Thymus (tissue), 11 donors: ENCODE measurements at regions not wholly inside any gene's neighbourhood (a gene's known extent, or its start where the extent isn't known, plus 50 kb on each side); places are given as distances from the start of the nearest gene placed in this dataset.

Experiments
- DNase-seq, 9 donors: peaks; one replicate each; pipeline ENCODE4 v3.0.0-alpha.2; 2013; ENCODE audit warnings: low spot score in 9 of 9, low read depth in 6 of 9, missing footprints in 1 of 9
- H3K27ac ChIP-seq, 2 donors: one replicate each; pipeline ENCODE4 v1.5.1; 2013; ENCODE audit warnings: control low read depth in 1 of 2, low read depth in 1 of 2, low read length in 1 of 2, mild to moderate bottlenecking in 1 of 2, moderate library complexity in 1 of 2
- H3K27me3 ChIP-seq, 2 donors: one replicate each; pipeline ENCODE4 v1.5.1; 2013; ENCODE audit warnings: low read length in 1 of 2; ENCODE audit not compliant: control insufficient read depth in 2 of 2, insufficient read depth in 1 of 2
- H3K36me3 ChIP-seq, 2 donors: one replicate each; pipeline ENCODE4 v1.5.1; 2013; ENCODE audit warnings: low read length in 1 of 2, mild to moderate bottlenecking in 1 of 2, moderate library complexity in 1 of 2; ENCODE audit not compliant: control insufficient read depth in 2 of 2, insufficient read depth in 2 of 2
- H3K4me1 ChIP-seq, 2 donors: one replicate each; pipeline ENCODE4 v1.5.1; 2013; ENCODE audit warnings: low read length in 2 of 2; ENCODE audit not compliant: control insufficient read depth in 2 of 2, insufficient read depth in 2 of 2
- H3K4me3 ChIP-seq, 2 donors: one replicate each; pipeline ENCODE4 v1.5.1; 2013; ENCODE audit warnings: low read length in 2 of 2, control low read depth in 1 of 2, mild to moderate bottlenecking in 1 of 2
- H3K9me3 ChIP-seq, 2 donors: one replicate each; pipeline ENCODE4 v1.5.1; 2013; ENCODE audit warnings: low read length in 1 of 2, mild to moderate bottlenecking in 1 of 2; ENCODE audit not compliant: control insufficient read depth in 2 of 2, insufficient read depth in 1 of 2
- WGBS: extraction: QIAGEN DNeasy Blood & Tissue Kit; methylation state at CpG from one replicate; pipeline ENCODE4 v1.1.7; 2013; 5-methylcytosine and 5-hydroxymethylcytosine counted together
- donor health status: healthy.

- no peaks in the 10 kb centered on the region for H3K4me1 ChIP-seq
- no peak for DNase-seq
- H3K27me3 ChIP-seq: no peaks in the 10 kb centered on the region
- H3K4me3 ChIP-seq: no peak overlapping the region
- no peaks in the 10 kb centered on the region for H3K36me3 ChIP-seq
- no peak overlapping the region for H3K27ac ChIP-seq
- no peaks in the 10 kb centered on the region for H3K9me3 ChIP-seq
- 92% methylated on average over 5 of the region's 5 CpGs for WGBS
These were observed 94.7 kb upstream of the BCL11A start for GRCh38 chr2:60648191-60648590.

- Histone ChIP-seq H3K4me1 (no peaks in the 10 kb centered on the region), H3K4me3 (no peak overlapping the region), H3K27ac (no peak overlapping the region), H3K27me3 (no peaks in the 10 kb centered on the region), H3K36me3 (no peaks in the 10 kb centered on the region), H3K9me3 (no peaks in the 10 kb centered on the region)
- DNase-seq: no peak
These were observed 96.3 kb upstream of the BCL11A start for GRCh38 chr2:60649721-60650120.

GRCh38 chr2:60652832-60653340 lies 99.4 kb upstream of the BCL11A start:
- 94% methylated on average over 15 of the region's 15 CpGs for WGBS
- no peaks in the 10 kb centered on the region for H3K27me3 ChIP-seq
- no peaks in the 10 kb centered on the region for H3K4me1 ChIP-seq
- no peaks in the 10 kb centered on the region for H3K36me3 ChIP-seq
- no peak for DNase-seq
- H3K9me3 ChIP-seq: no peaks in the 10 kb centered on the region
- H3K4me3 ChIP-seq: no peak overlapping the region
- no peak overlapping the region for H3K27ac ChIP-seq

DNA sequence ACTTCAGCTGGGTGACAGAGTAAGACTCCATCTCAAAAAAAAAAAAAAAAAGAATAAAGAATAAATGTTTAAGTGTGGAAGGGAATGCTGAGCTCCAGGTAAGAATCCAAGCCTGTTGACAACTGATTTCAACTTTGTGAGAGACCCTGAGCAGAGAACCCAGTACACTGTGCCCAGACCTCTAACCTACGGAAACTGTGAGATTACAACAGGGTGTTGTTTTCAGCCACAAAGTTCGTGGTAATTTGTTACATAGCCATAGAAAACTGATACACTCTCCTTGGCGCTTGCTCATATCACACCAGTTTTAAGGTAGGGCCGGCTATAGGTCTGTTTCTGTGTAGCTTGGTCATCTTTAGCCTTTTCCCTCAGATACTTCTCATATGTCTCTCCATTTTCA lies 98.4 kb upstream of the PAPOLG start:
- WGBS: 93% methylated on average over 4 of the region's 4 CpGs
- H3K36me3 ChIP-seq: no peaks in the 10 kb centered on the region

GRCh38 chr2:60659026-60659425 lies 97.0 kb upstream of the PAPOLG start:
- Histone ChIP-seq H3K27ac (no peak overlapping the region), H3K36me3 (no peaks in the 10 kb centered on the region), H3K9me3 (no peaks in the 10 kb centered on the region), H3K27me3 (no peaks in the 10 kb centered on the region), H3K4me3 (no peak overlapping the region), H3K4me1 (no peaks in the 10 kb centered on the region)
- 97% methylated on average over 5 of the region's 5 CpGs for WGBS
- DNase-seq: no peak

More for the DNA sequence above, 98.4 kb upstream of the PAPOLG start:
- Histone ChIP-seq H3K27me3 (no peaks in the 10 kb centered on the region), H3K9me3 (no peaks in the 10 kb centered on the region), H3K4me3 (no peak overlapping the region), H3K27ac (no peak overlapping the region), H3K4me1 (no peaks in the 10 kb centered on the region)
- no peak for DNase-seq

DNA sequence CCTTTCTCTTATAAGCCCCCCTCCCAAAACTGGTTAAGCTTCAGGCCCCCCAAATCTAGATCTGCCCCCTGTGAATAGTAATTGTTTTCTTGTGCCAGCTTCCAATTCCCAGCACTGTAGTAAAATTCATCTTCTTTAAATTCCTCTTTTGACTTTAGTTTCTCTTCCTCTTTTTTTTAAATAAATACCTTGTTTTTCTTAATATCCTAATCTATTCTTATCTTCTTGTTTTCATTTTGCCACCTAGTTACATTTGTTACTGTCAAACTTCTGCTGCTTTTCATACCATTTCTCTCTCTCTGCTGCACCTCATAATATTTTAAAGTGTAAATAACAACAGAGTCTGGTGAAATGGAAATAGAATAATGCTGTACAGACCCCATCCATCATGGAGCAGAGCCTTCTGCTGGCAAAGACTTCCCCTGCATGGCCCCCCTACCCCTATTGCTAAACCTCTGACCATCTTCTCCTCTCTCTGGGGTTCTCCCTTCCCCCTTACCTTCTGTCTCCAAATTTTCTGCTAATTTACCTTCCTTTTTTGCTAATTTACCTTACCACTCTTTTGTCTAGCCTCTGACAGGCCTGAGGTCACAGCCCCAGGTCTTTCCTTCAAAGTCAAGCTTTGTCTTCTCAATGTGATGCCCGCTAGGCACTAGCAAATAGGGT lies 94.9 kb upstream of the PAPOLG start:
- no peak for DNase-seq
- Histone ChIP-seq H3K27ac (no peak overlapping the region), H3K36me3 (no peaks in the 10 kb centered on the region), H3K4me1 (no peaks in the 10 kb centered on the region), H3K27me3 (no peaks in the 10 kb centered on the region), H3K4me3 (no peak overlapping the region), H3K9me3 (no peaks in the 10 kb centered on the region)
- WGBS: 98% methylated on average over 1 of the region's 1 CpG

DNA sequence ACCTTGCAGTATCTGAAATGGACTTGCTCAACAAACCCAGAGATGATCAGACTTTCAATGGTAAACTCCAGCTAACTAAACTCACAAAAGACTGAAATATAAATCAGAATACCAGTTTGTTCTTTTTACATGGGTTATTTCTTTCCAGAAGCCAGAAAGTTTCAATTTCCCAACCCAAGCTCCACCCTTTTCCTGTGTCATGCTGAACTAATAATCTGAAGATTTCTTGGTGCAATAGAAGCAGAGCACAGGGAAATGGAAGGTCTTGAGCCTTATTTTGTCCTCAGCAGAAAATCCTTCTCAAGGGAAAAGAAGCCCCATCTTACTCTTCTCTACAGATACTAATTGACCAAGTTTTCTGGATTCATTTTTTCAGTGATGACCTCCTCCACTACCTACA lies 93.3 kb upstream of the PAPOLG start:
- H3K27ac ChIP-seq: no peak overlapping the region
- H3K9me3 ChIP-seq: no peaks in the 10 kb centered on the region
- no peaks in the 10 kb centered on the region for H3K4me1 ChIP-seq
- no peak overlapping the region for H3K4me3 ChIP-seq
- DNase-seq: no peak
- no peaks in the 10 kb centered on the region for H3K36me3 ChIP-seq
- no peaks in the 10 kb centered on the region for H3K27me3 ChIP-seq

DNA sequence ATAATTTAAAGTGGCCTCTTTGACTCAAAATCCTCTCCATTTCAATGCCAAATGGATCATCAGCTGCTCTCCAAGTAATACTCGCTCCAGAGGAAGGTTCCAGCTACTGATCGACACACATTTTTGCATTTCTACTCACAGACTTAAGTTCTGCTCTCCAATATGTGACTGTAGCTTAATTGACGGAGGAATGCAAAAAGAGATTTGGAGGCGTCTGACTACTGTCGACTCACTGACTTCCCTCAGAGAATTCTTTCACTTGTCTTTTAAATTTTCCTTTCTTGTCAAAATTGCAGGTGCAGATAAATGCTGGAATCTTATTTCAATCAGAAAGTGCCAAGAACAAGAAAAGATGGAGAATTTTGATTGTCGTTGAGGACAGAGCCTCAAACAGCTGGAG lies 84.1 kb upstream of the PAPOLG start:
- Histone ChIP-seq H3K36me3 (no peaks in the 10 kb centered on the region), H3K4me1 (no peaks in the 10 kb centered on the region), H3K27me3 (no peaks in the 10 kb centered on the region), H3K4me3 (no peak overlapping the region), H3K9me3 (no peaks in the 10 kb centered on the region), H3K27ac (no peak overlapping the region)
- no peak for DNase-seq
- WGBS: 95% methylated on average over 6 of the region's 6 CpGs

DNA sequence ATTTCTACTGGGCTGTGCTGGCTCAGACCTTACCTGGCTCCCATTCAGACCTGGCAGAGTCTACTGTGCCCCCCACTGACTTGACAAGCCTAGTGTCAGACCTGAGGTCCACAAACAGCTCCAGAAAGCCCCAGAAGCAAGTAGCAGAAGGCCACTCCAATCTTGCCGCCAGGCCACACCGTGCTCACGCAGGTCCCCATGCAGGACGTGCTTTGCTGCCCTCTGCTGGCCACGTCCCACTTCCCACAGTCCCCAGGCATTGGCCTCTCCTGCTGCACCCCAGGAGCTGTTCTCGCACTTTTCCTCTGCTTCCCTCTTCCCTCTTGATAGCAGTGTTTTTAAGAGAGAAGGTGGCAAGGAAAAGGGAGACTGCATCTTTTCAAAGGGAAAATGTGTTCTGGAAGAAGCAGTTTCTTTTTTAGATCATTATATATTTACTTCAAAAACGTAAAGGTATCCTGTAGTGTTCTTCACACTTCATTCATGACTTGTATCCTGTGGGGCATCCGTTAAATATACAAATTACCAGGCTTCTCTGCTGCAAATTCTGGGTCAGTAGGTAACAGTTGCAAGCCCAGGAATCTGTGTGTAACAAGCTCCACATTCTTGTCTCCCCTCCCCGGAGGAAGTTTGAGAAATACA lies 81.4 kb upstream of the PAPOLG start:
- peak; percentile 49 to 86 (median 61) for DNase-seq
- Histone ChIP-seq H3K36me3 (no peaks in the 10 kb centered on the region), H3K9me3 (no peaks in the 10 kb centered on the region), H3K27ac (no peak overlapping the region), H3K4me1 (no peaks in the 10 kb centered on the region), H3K27me3 (no peaks in the 10 kb centered on the region), H3K4me3 (no peak overlapping the region)
- WGBS: 40% methylated on average over 9 of the region's 9 CpGs
